ENCODE measurements at regions not wholly inside any gene's neighbourhood (a gene's known extent, or its start where the extent isn't known, plus 50 kb on each side); places are given as distances from the start of the nearest gene placed in this dataset.

DNA sequence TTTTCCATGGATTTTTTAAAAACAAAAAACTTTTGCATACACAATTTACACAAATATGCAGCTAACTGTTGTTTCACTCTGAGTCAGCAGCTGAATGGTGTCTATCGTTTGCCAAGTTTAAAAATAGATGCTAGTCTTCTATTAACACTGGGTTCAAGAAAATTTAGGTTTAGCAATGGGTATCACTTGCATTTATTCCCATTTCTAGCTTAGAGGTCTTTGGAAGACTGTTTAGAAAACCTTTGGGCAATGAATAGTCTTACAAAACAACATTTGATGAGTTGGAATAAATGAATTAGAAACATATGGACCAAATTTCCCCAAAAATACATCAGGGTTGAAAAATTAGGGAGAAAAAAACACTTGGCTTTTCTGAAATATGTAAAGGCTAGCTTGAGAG lies 165.8 kb downstream of the LYPLAL1 start:
- TF ChIP-seq KLF10 (tag by site-specific recombination; IDR thresholded peaks at IDR 0.05) (no peak), CTCF (tag by site-specific recombination; IDR thresholded peaks at IDR 0.05) (no peak), MYNN (tag by site-specific recombination; IDR thresholded peaks at IDR 0.05; ENCODE audit: borderline replicate concordance) (no peak), ZNF548 (tag by site-specific recombination; IDR thresholded peaks at IDR 0.05) (no peak), ZSCAN18 (tag by site-specific recombination; IDR thresholded peaks at IDR 0.05) (no peak), ZBTB49 (tag by site-specific recombination; IDR thresholded peaks at IDR 0.05; ENCODE audit: low read depth) (no peak), ZNF133 (tag by site-specific recombination; IDR thresholded peaks at IDR 0.05) (no peak), SETDB1 (IDR thresholded peaks at IDR 0.05; ENCODE audit: insufficient read length, low read length) (no peak), GLI4 (tag by site-specific recombination; IDR thresholded peaks at IDR 0.05) (no peak), ZNF19 (tag by site-specific recombination; IDR thresholded peaks at IDR 0.05; ENCODE audit: low read depth) (no peak), ZNF561 (tag by site-specific recombination; IDR thresholded peaks at IDR 0.05; ENCODE audit: borderline replicate concordance) (no peak), ZFP3 (tag by site-specific recombination; IDR thresholded peaks at IDR 0.05; ENCODE audit: low read depth) (no peak), ZXDB (tag by site-specific recombination; IDR thresholded peaks at IDR 0.05) (no peak)
- TF ChIP-seq, protein P1, sequence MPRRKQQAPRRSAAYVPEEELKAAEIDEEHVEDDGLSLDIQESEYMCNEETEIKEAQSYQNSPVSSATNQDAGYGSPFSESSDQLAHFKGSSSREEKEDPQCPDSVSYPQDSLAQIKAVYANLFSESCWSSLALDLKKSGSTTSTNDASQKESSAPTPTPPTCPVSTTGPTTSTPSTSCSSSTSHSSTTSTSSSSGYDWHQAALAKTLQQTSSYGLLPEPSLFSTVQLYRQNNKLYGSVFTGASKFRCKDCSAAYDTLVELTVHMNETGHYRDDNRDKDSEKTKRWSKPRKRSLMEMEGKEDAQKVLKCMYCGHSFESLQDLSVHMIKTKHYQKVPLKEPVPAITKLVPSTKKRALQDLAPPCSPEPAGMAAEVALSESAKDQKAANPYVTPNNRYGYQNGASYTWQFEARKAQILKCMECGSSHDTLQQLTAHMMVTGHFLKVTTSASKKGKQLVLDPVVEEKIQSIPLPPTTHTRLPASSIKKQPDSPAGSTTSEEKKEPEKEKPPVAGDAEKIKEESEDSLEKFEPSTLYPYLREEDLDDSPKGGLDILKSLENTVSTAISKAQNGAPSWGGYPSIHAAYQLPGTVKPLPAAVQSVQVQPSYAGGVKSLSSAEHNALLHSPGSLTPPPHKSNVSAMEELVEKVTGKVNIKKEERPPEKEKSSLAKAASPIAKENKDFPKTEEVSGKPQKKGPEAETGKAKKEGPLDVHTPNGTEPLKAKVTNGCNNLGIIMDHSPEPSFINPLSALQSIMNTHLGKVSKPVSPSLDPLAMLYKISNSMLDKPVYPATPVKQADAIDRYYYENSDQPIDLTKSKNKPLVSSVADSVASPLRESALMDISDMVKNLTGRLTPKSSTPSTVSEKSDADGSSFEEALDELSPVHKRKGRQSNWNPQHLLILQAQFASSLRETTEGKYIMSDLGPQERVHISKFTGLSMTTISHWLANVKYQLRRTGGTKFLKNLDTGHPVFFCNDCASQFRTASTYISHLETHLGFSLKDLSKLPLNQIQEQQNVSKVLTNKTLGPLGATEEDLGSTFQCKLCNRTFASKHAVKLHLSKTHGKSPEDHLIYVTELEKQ (tag by site-specific recombination; IDR thresholded peaks at IDR 0.05; ENCODE audit: borderline replicate concordance) = no peak
